DOHH2 (cell line): ENCODE measurements at regions not wholly inside any gene's neighbourhood (a gene's known extent, or its start where the extent isn't known, plus 50 kb on each side); places are given as distances from the start of the nearest gene placed in this dataset.

Source experiments
- H3F3A ChIP-seq: fragments of 200-600 bp; sonication (generic), shearing (Covaris generic); 2 replicates; pipeline ENCODE4 v1.6.0; 2016; ENCODE audit warnings: antibody characterized with exemption, mild to moderate bottlenecking; ENCODE audit not compliant: control insufficient read depth, insufficient read depth
- H3K27ac ChIP-seq: fragments of 200-600 bp; sonication (generic); 2 replicates; pipeline ENCODE4 v1.5.1; 2014; ENCODE audit warnings: low read depth, mild to moderate bottlenecking, low read length, moderate library complexity
- H3K27me3 ChIP-seq: fragments of 200-600 bp; sonication (generic); 2 replicates; pipeline ENCODE4 v1.6.1; 2014; ENCODE audit warnings: mild to moderate bottlenecking, low read length, mixed read lengths; ENCODE audit not compliant: control insufficient read depth
- H3K36me3 ChIP-seq: fragments of 200-600 bp; sonication (generic); 2 replicates; pipeline ENCODE4 v1.6.1; 2014; ENCODE audit warnings: mild to moderate bottlenecking, low read length, moderate library complexity, mixed read lengths; ENCODE audit not compliant: control insufficient read depth
- H3K4me1 ChIP-seq: fragments of 200-600 bp; sonication (generic); 2 replicates; pipeline ENCODE4 v1.6.1; 2014; ENCODE audit warnings: mild to moderate bottlenecking, low read length, mixed read lengths; ENCODE audit not compliant: control insufficient read depth
- H3K4me2 ChIP-seq: fragments of 200-600 bp; sonication (generic); 2 replicates; pipeline ENCODE4 v1.6.0; 2014; ENCODE audit warnings: mild to moderate bottlenecking, low read length, moderate library complexity
- H3K4me3 ChIP-seq: fragments of 200-600 bp; sonication (generic); 2 replicates; pipeline ENCODE4 v1.5.1; 2014; ENCODE audit warnings: mild to moderate bottlenecking, low read length, mixed read lengths
- H3K79me2 ChIP-seq: fragments of 200-600 bp; sonication (generic); 2 replicates; pipeline ENCODE4 v1.6.1; 2014; ENCODE audit warnings: mild to moderate bottlenecking, low read length, mixed read lengths; ENCODE audit not compliant: control insufficient read depth
- H3K9me2 ChIP-seq: fragments of 200-600 bp; sonication (generic); replicated peaks from 2 replicates; pipeline ENCODE4 v1.6.1; 2014; ENCODE audit warnings: mild to moderate bottlenecking, low read length, mixed read lengths; ENCODE audit not compliant: control insufficient read depth
- H3K9me3 ChIP-seq: fragments of 200-600 bp; sonication (generic); 2 replicates; pipeline ENCODE4 v1.6.1; 2014; ENCODE audit warnings: antibody characterized with exemption, low read length, mixed read lengths; ENCODE audit not compliant: control insufficient read depth, insufficient read depth
- H4K20me1 ChIP-seq: fragments of 200-600 bp; sonication (generic); 2 replicates; pipeline ENCODE4 v1.6.0; 2014; ENCODE audit warnings: low read depth, mild to moderate bottlenecking, antibody characterized with exemption, low read length, moderate library complexity; ENCODE audit not compliant: control insufficient read depth, insufficient read depth
- CTCF ChIP-seq: fragments of 200-600 bp; sonication (generic); IDR thresholded peaks from one replicate; pipeline ENCODE4 v1.5.1; 2014; ENCODE audit warnings: antibody characterized with exemption, mild to moderate bottlenecking, low read depth, low read length; ENCODE audit not compliant: poor library complexity, severe bottlenecking
- EZH2phosphoT487 ChIP-seq: fragments of 200-600 bp; sonication (generic); IDR thresholded peaks from 2 replicates; pipeline ENCODE4 v1.6.1; 2017; ENCODE audit warnings: borderline replicate concordance, mild to moderate bottlenecking, antibody characterized with exemption, low read length, moderate library complexity, mixed read lengths

DNA sequence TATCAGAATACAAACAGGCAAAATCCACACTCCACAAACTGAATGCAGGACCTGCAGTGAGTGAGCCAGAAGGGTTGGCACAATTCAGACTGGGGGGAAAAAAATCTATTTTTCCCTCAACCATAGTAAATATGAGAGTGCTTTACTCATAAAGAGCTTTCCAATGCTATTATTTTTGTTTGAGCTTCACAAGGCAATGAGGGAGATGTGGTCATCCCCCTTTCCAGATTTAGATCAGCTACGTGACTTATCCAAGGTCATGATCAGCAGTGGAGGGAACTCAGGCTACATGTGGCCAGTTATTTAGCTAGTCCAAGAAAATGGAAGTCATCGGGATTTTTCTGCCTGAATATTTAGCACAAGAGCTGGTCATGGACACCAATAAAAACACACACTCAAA, 120.4 kb upstream of the KLF7 start:
- no peaks in the 10 kb centered on the region for H4K20me1 ChIP-seq
- H3K27ac ChIP-seq, result no peak overlapping the region
- H3K4me2 ChIP-seq, result no peak overlapping the region
- no peaks in the 10 kb centered on the region for H3K79me2 ChIP-seq
- H3K4me1 ChIP-seq, result no peaks in the 10 kb centered on the region
- H3K4me3 ChIP-seq, result no peak overlapping the region
- H3K9me2 ChIP-seq, result no peaks in the 10 kb centered on the region
- H3K36me3 ChIP-seq, result no peaks in the 10 kb centered on the region
- no peaks in the 10 kb centered on the region for H3K9me3 ChIP-seq
- no peak for TF ChIP-seq EZH2phosphoT487
- no peak for TF ChIP-seq CTCF
- H3K27me3 ChIP-seq, result peaks cover 27% of the 10 kb centered on the region
- no peaks in the 10 kb centered on the region for H3F3A ChIP-seq

DNA sequence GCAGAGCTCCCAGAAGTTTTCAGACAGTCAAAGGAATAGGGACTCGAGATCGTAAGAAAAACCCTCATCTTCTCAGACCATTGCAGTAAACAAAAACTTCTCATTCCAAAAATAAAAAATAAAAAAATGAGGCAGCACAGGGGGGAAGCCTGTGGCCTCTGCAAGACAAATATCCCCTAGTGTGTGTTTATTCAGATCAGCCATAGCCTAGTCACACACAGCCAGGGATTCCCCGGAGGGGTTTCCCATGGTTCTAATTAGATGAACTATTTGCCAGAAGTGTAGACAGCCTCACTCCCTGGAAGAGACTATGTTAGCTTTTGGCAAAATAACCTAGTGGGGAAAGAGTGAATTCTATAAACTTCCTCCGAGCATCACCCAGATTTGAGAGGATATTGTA, 122.9 kb upstream of the KLF7 start:
- H3K4me3 ChIP-seq, result no peak overlapping the region
- no peak overlapping the region for H3K27ac ChIP-seq
- no peaks in the 10 kb centered on the region for H3K9me3 ChIP-seq
- H3K36me3 ChIP-seq, result no peaks in the 10 kb centered on the region
- H3K4me1 ChIP-seq, result no peaks in the 10 kb centered on the region
- no peaks in the 10 kb centered on the region for H3K9me2 ChIP-seq
- no peak overlapping the region for H3K4me2 ChIP-seq
- no peaks in the 10 kb centered on the region for H3F3A ChIP-seq
- no peaks in the 10 kb centered on the region for H4K20me1 ChIP-seq
- peaks cover 27% of the 10 kb centered on the region for H3K27me3 ChIP-seq
- TF ChIP-seq CTCF (no peak), EZH2phosphoT487 (no peak)
- no peaks in the 10 kb centered on the region for H3K79me2 ChIP-seq

GRCh38 chr2:207289295-207290018, 123.7 kb upstream of the KLF7 start:
- H4K20me1 ChIP-seq, result no peaks in the 10 kb centered on the region
- no peak overlapping the region for H3K27ac ChIP-seq
- no peak overlapping the region for H3K4me3 ChIP-seq
- H3K27me3 ChIP-seq, result peaks cover 23% of the 10 kb centered on the region
- no peaks in the 10 kb centered on the region for H3K4me1 ChIP-seq
- no peak for TF ChIP-seq CTCF
- no peak for TF ChIP-seq EZH2phosphoT487
- H3K9me2 ChIP-seq, result no peaks in the 10 kb centered on the region
- H3K79me2 ChIP-seq, result no peaks in the 10 kb centered on the region
- no peaks in the 10 kb centered on the region for H3K36me3 ChIP-seq
- no peak overlapping the region for H3K4me2 ChIP-seq
- H3K9me3 ChIP-seq, result no peaks in the 10 kb centered on the region
- no peaks in the 10 kb centered on the region for H3F3A ChIP-seq
